HCT116 (cell line): ENCODE measurements at regions not wholly inside any gene's neighbourhood (a gene's known extent, or its start where the extent isn't known, plus 50 kb on each side); places are given as distances from the start of the nearest gene placed in this dataset.

Experiments used
- EZH2phosphoT487 ChIP-seq: fragments of 200-600 bp; IDR thresholded peaks from 2 replicates; pipeline ENCODE4 v1.6.1; 2018; ENCODE audit warnings: antibody characterized with exemption, borderline replicate concordance
- POLR2A ChIP-seq: IDR thresholded peaks from 2 replicates; pipeline ENCODE4 v1.7.0; 2011; ENCODE audit warnings: borderline replicate concordance; ENCODE audit not compliant: insufficient read depth, insufficient read length; ENCODE audit errors: extremely low read depth
- POLR2AphosphoS5 ChIP-seq: IDR thresholded peaks from 2 replicates; pipeline ENCODE4 v1.6.1; 2011; ENCODE audit warnings: mild to moderate bottlenecking, low read depth, low read length, moderate library complexity
- SRF ChIP-seq: IDR thresholded peaks from 2 replicates; pipeline ENCODE4 v1.6.1; 2012; ENCODE audit warnings: low read depth
- YY1 ChIP-seq: IDR thresholded peaks from 2 replicates; pipeline ENCODE4 v1.6.1; 2011; ENCODE audit warnings: low read length, low read depth, moderate library complexity, mild to moderate bottlenecking; ENCODE audit not compliant: insufficient replicate concordance; ENCODE audit errors: extremely low read depth
- TF ChIP-seq, protein P1 (sequence below), 3 experiments: fragments of 200-600 bp in 1 of 3; sonication (generic) in 1 of 3; IDR thresholded peaks in 2 of 3; conservative IDR thresholded peaks in 1 of 3; 2 replicates each; pipeline ENCODE4 v1.5.1; 2012 to 2017; ENCODE audit warnings: low read depth in 2 of 3, low read length in 2 of 3, antibody characterized with exemption in 1 of 3, borderline replicate concordance in 1 of 3, control low read depth in 1 of 3, mild to moderate bottlenecking in 1 of 3, mixed read lengths in 1 of 3, mixed run types in 1 of 3, moderate library complexity in 1 of 3; ENCODE audit not compliant: insufficient read depth in 1 of 3

DNA sequence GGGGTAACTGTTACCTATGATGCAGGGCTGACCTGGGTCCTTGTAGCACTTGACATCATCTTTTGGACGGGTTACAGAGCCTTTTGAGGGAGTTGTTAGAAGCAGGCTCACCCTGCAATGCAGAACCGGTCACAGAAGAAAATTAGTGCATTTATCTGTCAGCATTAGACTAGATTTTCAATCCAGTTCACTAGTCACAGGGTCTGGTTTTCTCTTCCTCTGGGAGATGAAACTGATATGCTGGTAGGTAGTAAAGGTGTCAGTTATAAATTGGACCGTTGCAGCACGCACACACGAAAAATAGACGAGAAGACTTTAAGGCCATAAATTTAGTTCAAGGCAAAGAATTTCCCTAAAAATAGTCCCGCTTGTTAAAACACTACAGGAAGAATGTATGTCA, 532.3 kb upstream of the ATP11B start:
- TF ChIP-seq YY1: no peak
- TF ChIP-seq, protein P1, sequence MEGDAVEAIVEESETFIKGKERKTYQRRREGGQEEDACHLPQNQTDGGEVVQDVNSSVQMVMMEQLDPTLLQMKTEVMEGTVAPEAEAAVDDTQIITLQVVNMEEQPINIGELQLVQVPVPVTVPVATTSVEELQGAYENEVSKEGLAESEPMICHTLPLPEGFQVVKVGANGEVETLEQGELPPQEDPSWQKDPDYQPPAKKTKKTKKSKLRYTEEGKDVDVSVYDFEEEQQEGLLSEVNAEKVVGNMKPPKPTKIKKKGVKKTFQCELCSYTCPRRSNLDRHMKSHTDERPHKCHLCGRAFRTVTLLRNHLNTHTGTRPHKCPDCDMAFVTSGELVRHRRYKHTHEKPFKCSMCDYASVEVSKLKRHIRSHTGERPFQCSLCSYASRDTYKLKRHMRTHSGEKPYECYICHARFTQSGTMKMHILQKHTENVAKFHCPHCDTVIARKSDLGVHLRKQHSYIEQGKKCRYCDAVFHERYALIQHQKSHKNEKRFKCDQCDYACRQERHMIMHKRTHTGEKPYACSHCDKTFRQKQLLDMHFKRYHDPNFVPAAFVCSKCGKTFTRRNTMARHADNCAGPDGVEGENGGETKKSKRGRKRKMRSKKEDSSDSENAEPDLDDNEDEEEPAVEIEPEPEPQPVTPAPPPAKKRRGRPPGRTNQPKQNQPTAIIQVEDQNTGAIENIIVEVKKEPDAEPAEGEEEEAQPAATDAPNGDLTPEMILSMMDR (IDR thresholded peaks at IDR 0.05 in 2 of 3, conservative IDR thresholded peaks at IDR 0.05 in 1 of 3; ENCODE audit: borderline replicate concordance in 1 of 3, insufficient read depth in 1 of 3, low read depth in 2 of 3, low read length in 2 of 3): no peak
- TF ChIP-seq POLR2AphosphoS5: no peak
- no peak for TF ChIP-seq POLR2A
- no peak for TF ChIP-seq SRF
- TF ChIP-seq EZH2phosphoT487: no peak
